ENCODE measurements at regions not wholly inside any gene's neighbourhood (a gene's known extent, or its start where the extent isn't known, plus 50 kb on each side); places are given as distances from the start of the nearest gene placed in this dataset.

DNA sequence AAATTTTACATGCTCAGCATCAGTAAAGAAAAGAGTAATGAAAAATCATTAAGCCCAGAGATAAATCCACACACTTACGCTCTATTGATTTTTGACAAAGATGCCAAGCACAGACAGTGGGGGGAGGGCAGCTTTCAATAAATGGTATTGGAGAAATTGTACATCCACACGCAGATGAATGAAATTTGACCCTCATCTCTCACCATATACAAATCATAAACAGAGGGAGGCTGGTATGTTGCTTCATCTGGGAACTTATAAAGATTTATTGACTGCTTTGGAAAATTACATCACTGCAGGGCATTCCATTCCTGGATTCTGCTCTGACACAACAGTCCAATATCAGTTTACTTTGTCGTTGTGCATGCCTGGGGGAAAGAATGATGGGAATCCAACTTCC is 58.4 kb upstream of the XAGE1A start:
- TF ChIP-seq, protein P1, sequence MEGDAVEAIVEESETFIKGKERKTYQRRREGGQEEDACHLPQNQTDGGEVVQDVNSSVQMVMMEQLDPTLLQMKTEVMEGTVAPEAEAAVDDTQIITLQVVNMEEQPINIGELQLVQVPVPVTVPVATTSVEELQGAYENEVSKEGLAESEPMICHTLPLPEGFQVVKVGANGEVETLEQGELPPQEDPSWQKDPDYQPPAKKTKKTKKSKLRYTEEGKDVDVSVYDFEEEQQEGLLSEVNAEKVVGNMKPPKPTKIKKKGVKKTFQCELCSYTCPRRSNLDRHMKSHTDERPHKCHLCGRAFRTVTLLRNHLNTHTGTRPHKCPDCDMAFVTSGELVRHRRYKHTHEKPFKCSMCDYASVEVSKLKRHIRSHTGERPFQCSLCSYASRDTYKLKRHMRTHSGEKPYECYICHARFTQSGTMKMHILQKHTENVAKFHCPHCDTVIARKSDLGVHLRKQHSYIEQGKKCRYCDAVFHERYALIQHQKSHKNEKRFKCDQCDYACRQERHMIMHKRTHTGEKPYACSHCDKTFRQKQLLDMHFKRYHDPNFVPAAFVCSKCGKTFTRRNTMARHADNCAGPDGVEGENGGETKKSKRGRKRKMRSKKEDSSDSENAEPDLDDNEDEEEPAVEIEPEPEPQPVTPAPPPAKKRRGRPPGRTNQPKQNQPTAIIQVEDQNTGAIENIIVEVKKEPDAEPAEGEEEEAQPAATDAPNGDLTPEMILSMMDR (IDR thresholded peaks at IDR 0.05) = no peak
- TF ChIP-seq, protein P2, sequence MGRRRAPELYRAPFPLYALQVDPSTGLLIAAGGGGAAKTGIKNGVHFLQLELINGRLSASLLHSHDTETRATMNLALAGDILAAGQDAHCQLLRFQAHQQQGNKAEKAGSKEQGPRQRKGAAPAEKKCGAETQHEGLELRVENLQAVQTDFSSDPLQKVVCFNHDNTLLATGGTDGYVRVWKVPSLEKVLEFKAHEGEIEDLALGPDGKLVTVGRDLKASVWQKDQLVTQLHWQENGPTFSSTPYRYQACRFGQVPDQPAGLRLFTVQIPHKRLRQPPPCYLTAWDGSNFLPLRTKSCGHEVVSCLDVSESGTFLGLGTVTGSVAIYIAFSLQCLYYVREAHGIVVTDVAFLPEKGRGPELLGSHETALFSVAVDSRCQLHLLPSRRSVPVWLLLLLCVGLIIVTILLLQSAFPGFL (CRISPR knock-in tag; IDR thresholded peaks at IDR 0.05; ENCODE audit: borderline replicate concordance) = no peak
- TF ChIP-seq, protein P3, sequence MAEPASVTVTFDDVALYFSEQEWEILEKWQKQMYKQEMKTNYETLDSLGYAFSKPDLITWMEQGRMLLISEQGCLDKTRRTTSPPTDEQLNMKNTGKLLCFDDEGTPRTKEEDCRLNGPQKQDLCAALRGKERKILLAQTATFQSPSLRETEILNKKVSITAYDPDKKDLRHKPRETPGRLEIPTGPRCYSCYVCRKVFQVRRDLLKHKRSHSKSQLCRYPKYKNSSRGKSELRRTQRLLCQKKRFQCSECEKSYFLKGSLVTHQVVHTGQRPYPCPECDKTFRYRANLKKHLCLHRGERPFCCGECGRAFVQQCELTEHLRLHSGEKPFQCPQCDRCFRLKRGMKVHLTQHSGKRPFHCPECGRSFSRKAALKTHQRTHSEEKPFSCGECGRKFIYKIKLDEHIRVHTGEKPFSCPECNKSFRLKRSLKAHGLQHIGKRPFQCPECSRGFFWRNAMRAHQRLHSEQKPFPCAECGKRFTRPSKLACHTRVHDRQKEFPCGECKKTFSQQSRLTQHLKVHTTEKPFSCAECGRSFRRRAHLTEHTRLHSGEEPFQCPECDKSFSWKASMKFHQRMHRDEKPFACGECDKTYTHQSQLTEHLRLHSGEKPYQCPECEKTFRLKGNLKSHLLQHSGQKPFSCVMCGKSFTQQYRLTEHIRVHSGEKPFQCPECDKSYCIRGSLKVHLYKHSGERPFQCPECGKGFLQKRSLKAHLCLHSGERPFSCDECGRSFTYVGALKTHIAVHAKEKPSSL (CRISPR knock-in tag; conservative IDR thresholded peaks at IDR 0.05) = no peak
- TF ChIP-seq, protein P4, sequence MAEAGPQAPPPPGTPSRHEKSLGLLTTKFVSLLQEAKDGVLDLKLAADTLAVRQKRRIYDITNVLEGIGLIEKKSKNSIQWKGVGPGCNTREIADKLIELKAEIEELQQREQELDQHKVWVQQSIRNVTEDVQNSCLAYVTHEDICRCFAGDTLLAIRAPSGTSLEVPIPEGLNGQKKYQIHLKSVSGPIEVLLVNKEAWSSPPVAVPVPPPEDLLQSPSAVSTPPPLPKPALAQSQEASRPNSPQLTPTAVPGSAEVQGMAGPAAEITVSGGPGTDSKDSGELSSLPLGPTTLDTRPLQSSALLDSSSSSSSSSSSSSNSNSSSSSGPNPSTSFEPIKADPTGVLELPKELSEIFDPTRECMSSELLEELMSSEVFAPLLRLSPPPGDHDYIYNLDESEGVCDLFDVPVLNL (CRISPR knock-in tag; IDR thresholded peaks at IDR 0.05; ENCODE audit: borderline replicate concordance, low read depth) = no peak
- TF ChIP-seq, protein P5, sequence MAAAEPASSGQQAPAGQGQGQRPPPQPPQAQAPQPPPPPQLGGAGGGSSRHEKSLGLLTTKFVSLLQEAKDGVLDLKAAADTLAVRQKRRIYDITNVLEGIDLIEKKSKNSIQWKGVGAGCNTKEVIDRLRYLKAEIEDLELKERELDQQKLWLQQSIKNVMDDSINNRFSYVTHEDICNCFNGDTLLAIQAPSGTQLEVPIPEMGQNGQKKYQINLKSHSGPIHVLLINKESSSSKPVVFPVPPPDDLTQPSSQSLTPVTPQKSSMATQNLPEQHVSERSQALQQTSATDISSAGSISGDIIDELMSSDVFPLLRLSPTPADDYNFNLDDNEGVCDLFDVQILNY (CRISPR knock-in tag; IDR thresholded peaks at IDR 0.05) = no peak

Measured in WTC11 (cell line).